ENCODE measurements at regions not wholly inside any gene's neighbourhood (a gene's known extent, or its start where the extent isn't known, plus 50 kb on each side); places are given as distances from the start of the nearest gene placed in this dataset.
"Not testable (repeated sequence)": the region's sequence is repeated elsewhere in the genome, so short reads cannot be mapped to it uniquely, and the experiment has no call there.

- TF ChIP-seq CTCF (IDR thresholded peaks at IDR 0.05; ENCODE audit: borderline replicate concordance, extremely low read depth, insufficient read depth): no peak
- peaks cover 0 to 3% (median 0%) of the 10 kb centered on the region in 3 donors for H3K9me3 ChIP-seq (ENCODE audit: control insufficient read depth in 2 of 3, insufficient read depth in 1 of 3, low read length in 3 of 3)
- intact Hi-C loops (cut with DNase I): no loop called here
Measured at GRCh38 chr14:98932431-98933325, 339.3 kb downstream of the BCL11B start.

GRCh38 chr14:98934569-98934968, 337.4 kb downstream of the BCL11B start:
- H3K36me3 ChIP-seq (ENCODE audit: control insufficient read depth in 2 of 3, insufficient read depth in 3 of 3, low read length in 3 of 3); H3K27me3 ChIP-seq (ENCODE audit: control insufficient read depth, insufficient read depth, low read length); DNase-seq; intact Hi-C loops (cut with DNase I); H3K9me3 ChIP-seq (ENCODE audit: control insufficient read depth in 2 of 3, insufficient read depth in 1 of 3, low read length in 3 of 3); H3K4me1 ChIP-seq (ENCODE audit: control insufficient read depth in 2 of 3, insufficient read depth in 2 of 3, low read depth in 1 of 3, low read length in 3 of 3); H3K27ac ChIP-seq (ENCODE audit: low read depth in 2 of 2, low read length in 2 of 2); FAIRE-seq; H3K9ac ChIP-seq (ENCODE audit: low read length in 3 of 3); H3K4me3 ChIP-seq (ENCODE audit: low read length in 3 of 3): not testable (repeated sequence)

More at GRCh38 chr14:98932431-98933325, 339.3 kb downstream of the BCL11B start:
- no peak for FAIRE-seq
- Histone ChIP-seq H3K9ac (ENCODE audit: low read length in 3 of 3) (no peak overlapping the region), H3K27ac (ENCODE audit: low read depth in 2 of 2, low read length in 2 of 2) (no peak overlapping the region), H3K36me3 (ENCODE audit: control insufficient read depth in 2 of 3, insufficient read depth in 3 of 3, low read length in 3 of 3) (no peaks in the 10 kb centered on the region), H3K4me3 (ENCODE audit: low read length in 3 of 3) (no peak overlapping the region), H3K4me1 (ENCODE audit: control insufficient read depth in 2 of 3, insufficient read depth in 2 of 3, low read depth in 1 of 3, low read length in 3 of 3) (no peaks in the 10 kb centered on the region), H3K27me3 (ENCODE audit: control insufficient read depth, insufficient read depth, low read length) (no peaks in the 10 kb centered on the region)
- no peak for DNase-seq

- DNase-seq: no peak
- no peak overlapping the region for H3K9ac ChIP-seq (ENCODE audit: low read length in 3 of 3)
- intact Hi-C loops (cut with DNase I): no loop called here
Measured at GRCh38 chr14:98935921-98936320, 336.1 kb downstream of the BCL11B start.

More at GRCh38 chr14:98935921-98936320, 336.1 kb downstream of the BCL11B start:
- Histone ChIP-seq H3K9me3 (ENCODE audit: control insufficient read depth in 2 of 3, insufficient read depth in 1 of 3, low read length in 3 of 3) (peaks cover 0 to 3% (median 0%) of the 10 kb centered on the region in 3 donors), H3K4me3 (ENCODE audit: low read length in 3 of 3) (no peak overlapping the region), H3K27ac (ENCODE audit: low read depth in 2 of 2, low read length in 2 of 2) (no peak overlapping the region), H3K27me3 (ENCODE audit: control insufficient read depth, insufficient read depth, low read length) (no peaks in the 10 kb centered on the region), H3K36me3 (ENCODE audit: control insufficient read depth in 2 of 3, insufficient read depth in 3 of 3, low read length in 3 of 3) (no peaks in the 10 kb centered on the region), H3K4me1 (ENCODE audit: control insufficient read depth in 2 of 3, insufficient read depth in 2 of 3, low read depth in 1 of 3, low read length in 3 of 3) (no peaks in the 10 kb centered on the region)
- FAIRE-seq: no peak
- TF ChIP-seq CTCF (IDR thresholded peaks at IDR 0.05; ENCODE audit: borderline replicate concordance, extremely low read depth, insufficient read depth): no peak

Measured in kidney (tissue), 13 donors.